ENCODE measurements at regions not wholly inside any gene's neighbourhood (a gene's known extent, or its start where the extent isn't known, plus 50 kb on each side); places are given as distances from the start of the nearest gene placed in this dataset.

DNA sequence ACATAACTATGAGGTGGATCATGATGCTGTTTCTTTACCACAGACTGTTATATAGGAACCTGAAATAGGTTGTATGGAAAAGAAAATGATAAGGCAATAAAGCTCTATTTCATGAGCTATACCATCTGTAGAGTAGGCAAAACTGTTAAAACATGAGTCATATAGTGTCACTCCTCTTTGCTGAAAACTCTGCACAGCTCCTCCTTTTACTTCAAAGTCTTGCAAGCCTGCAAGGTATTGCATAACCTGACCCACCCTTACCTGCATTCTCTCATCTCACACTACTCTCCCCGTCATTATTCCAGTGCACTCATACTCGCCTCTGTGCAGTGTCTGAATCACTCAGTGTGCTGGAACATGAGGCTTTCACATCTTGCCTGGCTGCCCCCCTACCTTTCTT lies 790.1 kb downstream of the EFNA5 start:
- no peaks in the 10 kb centered on the region for H3K27me3 ChIP-seq (ENCODE audit: insufficient read depth, low read length)
- H3K4me1 ChIP-seq (ENCODE audit: insufficient read depth, low read length): no peaks in the 10 kb centered on the region
- no peak overlapping the region for H3K4me3 ChIP-seq (ENCODE audit: low read length)
- no peak overlapping the region for H3K9ac ChIP-seq (ENCODE audit: low read depth, low read length)
- H3K9me3 ChIP-seq (ENCODE audit: insufficient read depth, low read depth, low read length): peaks cover 18% of the 10 kb centered on the region
- no peaks in the 10 kb centered on the region for H3K36me3 ChIP-seq (ENCODE audit: insufficient read depth, low read length)
- no peak overlapping the region for H3K27ac ChIP-seq (ENCODE audit: low read depth, low read length)
- WGBS: 86% methylated on average over 2 of the region's 2 CpGs

DNA sequence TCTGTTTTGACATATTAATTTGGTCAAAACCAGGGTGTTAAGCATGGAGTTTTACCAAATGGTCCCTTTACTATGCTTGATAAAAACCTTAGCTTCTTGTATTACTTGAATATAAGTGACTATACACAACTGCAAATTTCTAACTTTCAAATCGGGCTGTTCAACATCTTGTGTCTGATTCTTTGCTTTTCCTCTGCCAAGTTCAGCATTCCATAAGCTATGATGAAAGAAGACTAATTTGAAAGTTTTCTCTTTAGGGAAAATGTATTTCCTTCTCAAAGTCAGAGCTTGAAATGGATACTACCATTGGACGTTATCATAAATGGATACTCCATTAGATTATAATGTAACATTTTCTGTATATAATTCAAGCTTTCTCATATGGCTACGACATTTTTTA lies 792.9 kb downstream of the EFNA5 start:
- Histone ChIP-seq H3K4me3 (ENCODE audit: low read length) (no peak overlapping the region), H3K9ac (ENCODE audit: low read depth, low read length) (no peak overlapping the region), H3K27ac (ENCODE audit: low read depth, low read length) (no peak overlapping the region), H3K9me3 (ENCODE audit: insufficient read depth, low read depth, low read length) (peaks cover 18% of the 10 kb centered on the region), H3K36me3 (ENCODE audit: insufficient read depth, low read length) (no peaks in the 10 kb centered on the region), H3K4me1 (ENCODE audit: insufficient read depth, low read length) (no peaks in the 10 kb centered on the region), H3K27me3 (ENCODE audit: insufficient read depth, low read length) (no peaks in the 10 kb centered on the region)
- WGBS: 92% methylated on average over 1 of the region's 3 CpGs

DNA sequence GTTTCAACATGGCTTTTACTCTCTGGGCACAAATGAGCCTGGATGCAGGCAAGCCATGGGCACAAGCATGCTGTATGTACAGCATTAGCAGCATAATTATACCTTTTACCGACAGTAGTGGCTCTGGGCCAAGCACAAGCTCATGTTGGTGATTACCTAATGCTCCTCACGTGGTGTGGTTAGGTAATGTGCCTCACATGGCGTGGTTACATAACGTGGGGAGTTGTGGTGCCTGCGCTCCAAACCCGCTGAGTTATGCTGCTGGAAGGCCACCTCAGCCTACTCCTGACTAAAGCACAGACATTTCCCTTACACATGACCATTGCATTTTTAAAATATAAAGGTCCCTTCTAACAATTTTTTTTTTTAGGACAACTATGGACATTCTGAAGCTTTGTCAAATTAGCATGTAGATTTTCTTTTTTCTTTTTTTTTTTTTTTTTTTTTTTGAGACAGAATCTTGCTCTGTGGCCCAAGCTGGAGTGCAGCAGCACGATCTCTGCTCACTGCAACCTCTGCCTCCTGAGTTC lies 794.0 kb downstream of the EFNA5 start:
- H3K36me3 ChIP-seq (ENCODE audit: insufficient read depth, low read length): no peaks in the 10 kb centered on the region
- H3K4me3 ChIP-seq (ENCODE audit: low read length): no peak overlapping the region
- H3K27ac ChIP-seq (ENCODE audit: low read depth, low read length): no peak overlapping the region
- H3K27me3 ChIP-seq (ENCODE audit: insufficient read depth, low read length): no peaks in the 10 kb centered on the region
- no peak overlapping the region for H3K9ac ChIP-seq (ENCODE audit: low read depth, low read length)
- H3K9me3 ChIP-seq (ENCODE audit: insufficient read depth, low read depth, low read length): peaks cover 18% of the 10 kb centered on the region
- H3K4me1 ChIP-seq (ENCODE audit: insufficient read depth, low read length): no peaks in the 10 kb centered on the region
- 98% methylated on average over 7 of the region's 7 CpGs for WGBS

DNA sequence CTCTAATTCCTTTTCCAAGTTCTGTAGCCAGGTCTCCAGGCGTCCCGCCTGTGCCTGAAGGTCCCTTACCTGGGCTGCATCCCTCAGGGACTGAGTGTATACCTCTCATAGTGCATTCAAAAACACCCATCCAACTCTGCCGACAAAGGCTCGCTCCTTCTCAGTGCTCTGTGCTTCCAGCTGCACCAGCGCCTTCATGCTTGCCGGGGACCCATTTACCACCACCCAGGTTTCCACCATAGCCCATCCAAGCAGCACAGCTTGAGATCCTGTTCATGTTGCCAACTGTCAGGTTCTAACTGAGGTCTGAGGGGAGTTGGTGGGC lies 794.5 kb downstream of the EFNA5 start:
- 97% methylated on average over 6 of the region's 6 CpGs for WGBS

DNA sequence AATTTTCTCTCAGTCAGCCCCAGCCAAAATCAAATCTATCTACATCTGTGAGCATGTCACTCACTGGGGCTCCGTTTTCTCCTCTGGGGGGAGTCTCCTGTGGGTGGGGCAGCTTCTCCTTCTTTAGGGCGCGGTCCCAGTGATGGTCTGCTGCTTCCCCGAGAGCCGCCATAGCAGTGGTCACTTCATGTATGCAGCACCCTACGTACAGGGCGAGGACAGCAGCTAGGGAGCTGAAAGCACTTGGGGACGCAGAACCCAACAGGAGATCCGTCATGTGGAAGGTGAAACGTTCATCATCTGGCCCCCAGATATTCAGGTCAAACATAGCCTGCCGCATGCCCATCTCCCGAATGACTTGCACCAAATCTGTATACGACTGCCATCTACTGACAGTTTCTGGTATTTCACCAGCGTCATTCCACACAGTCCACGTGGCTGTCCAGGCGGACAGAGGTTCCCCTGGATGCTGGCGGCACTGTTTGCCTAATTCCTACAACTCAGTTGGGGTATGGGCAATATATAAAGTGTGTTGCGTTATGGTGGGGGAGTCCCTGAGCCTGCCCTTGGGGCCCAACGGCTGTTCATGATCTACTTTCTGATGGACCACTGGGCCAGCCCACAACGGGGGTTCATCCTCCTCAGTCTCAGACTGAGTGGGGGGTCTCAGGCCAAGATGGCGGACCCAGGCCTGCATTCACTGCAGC lies 795.0 kb downstream of the EFNA5 start:
- Histone ChIP-seq H3K9me3 (ENCODE audit: insufficient read depth, low read depth, low read length) (peaks cover 18% of the 10 kb centered on the region), H3K27me3 (ENCODE audit: insufficient read depth, low read length) (no peaks in the 10 kb centered on the region), H3K9ac (ENCODE audit: low read depth, low read length) (no peak overlapping the region), H3K36me3 (ENCODE audit: insufficient read depth, low read length) (no peaks in the 10 kb centered on the region), H3K4me1 (ENCODE audit: insufficient read depth, low read length) (no peaks in the 10 kb centered on the region), H3K27ac (ENCODE audit: low read depth, low read length) (no peak overlapping the region), H3K4me3 (ENCODE audit: low read length) (no peak overlapping the region)
- 90% methylated on average over 21 of the region's 21 CpGs for WGBS

More for the DNA sequence above, 794.5 kb downstream of the EFNA5 start:
- Histone ChIP-seq H3K4me3 (ENCODE audit: low read length) (no peak overlapping the region), H3K36me3 (ENCODE audit: insufficient read depth, low read length) (no peaks in the 10 kb centered on the region), H3K9ac (ENCODE audit: low read depth, low read length) (no peak overlapping the region), H3K4me1 (ENCODE audit: insufficient read depth, low read length) (no peaks in the 10 kb centered on the region), H3K9me3 (ENCODE audit: insufficient read depth, low read depth, low read length) (peaks cover 18% of the 10 kb centered on the region), H3K27ac (ENCODE audit: low read depth, low read length) (no peak overlapping the region), H3K27me3 (ENCODE audit: insufficient read depth, low read length) (no peaks in the 10 kb centered on the region)

DNA sequence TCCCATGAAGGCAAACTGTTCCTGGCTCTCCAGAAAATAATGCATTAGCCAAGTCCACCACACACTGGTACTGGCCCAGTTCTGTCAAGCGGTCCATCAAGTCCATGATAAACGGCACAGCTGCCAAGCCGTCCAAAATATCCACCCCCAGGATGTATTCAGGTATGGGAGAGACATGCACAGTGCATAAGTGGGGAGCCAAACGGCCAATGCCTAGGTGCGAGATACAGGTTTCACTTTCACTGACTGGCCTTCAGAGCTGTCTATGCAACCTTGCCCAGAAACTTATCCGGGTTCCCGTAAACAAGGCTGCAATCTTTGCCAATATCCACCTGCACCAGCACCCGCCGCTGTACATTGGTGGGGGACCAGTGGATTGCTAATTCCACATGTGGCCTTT lies 795.8 kb downstream of the EFNA5 start:
- no peaks in the 10 kb centered on the region for H3K27me3 ChIP-seq (ENCODE audit: insufficient read depth, low read length)
- H3K9me3 ChIP-seq (ENCODE audit: insufficient read depth, low read depth, low read length): peaks cover 18% of the 10 kb centered on the region
- H3K4me1 ChIP-seq (ENCODE audit: insufficient read depth, low read length): no peaks in the 10 kb centered on the region
- no peak overlapping the region for H3K9ac ChIP-seq (ENCODE audit: low read depth, low read length)
- H3K27ac ChIP-seq (ENCODE audit: low read depth, low read length): no peak overlapping the region
- WGBS: 95% methylated on average over 9 of the region's 9 CpGs
- H3K36me3 ChIP-seq (ENCODE audit: insufficient read depth, low read length): no peaks in the 10 kb centered on the region
- no peak overlapping the region for H3K4me3 ChIP-seq (ENCODE audit: low read length)

DNA sequence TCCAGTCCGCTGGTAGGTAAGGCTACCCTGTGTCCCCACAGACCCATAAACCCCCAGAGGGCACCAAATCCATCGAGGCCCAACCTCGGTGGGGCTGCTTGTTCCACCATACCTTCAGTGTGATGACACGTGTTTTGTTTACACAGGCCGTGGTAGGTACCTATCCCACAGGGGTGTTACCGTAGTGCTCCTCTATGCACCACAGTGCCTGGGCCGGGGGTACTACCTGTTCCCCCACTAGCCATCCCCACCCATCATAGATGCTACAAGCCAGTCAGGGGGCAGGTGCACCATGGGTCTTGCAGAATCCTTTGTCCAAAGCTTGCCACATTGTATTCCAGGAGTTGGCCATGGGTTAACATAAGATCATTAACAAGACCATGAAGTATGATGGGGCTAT lies 796.2 kb downstream of the EFNA5 start:
- Histone ChIP-seq H3K36me3 (ENCODE audit: insufficient read depth, low read length) (no peaks in the 10 kb centered on the region), H3K4me3 (ENCODE audit: low read length) (no peak overlapping the region), H3K27ac (ENCODE audit: low read depth, low read length) (no peak overlapping the region), H3K9ac (ENCODE audit: low read depth, low read length) (no peak overlapping the region), H3K9me3 (ENCODE audit: insufficient read depth, low read depth, low read length) (peaks cover 18% of the 10 kb centered on the region), H3K4me1 (ENCODE audit: insufficient read depth, low read length) (no peaks in the 10 kb centered on the region), H3K27me3 (ENCODE audit: insufficient read depth, low read length) (no peaks in the 10 kb centered on the region)
- WGBS: 96% methylated on average over 7 of the region's 7 CpGs

DNA sequence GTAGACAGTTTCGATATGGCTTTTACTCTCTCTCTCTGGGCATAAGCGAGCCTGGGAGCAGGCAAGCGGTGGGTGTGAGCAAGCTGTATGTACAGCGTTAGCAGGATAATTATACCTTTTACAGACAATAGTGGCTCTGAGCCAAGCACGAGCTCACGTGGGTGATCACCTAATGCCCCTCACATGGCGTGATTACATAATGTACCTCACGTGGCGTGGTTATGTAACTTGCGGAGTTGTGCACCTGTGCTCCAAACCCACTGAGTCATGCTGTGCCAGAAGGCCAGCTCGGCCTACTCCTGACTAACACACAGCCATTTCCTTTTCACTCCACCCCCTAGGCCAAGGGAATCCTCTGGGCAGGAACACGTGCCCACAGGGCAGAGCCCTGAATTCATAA lies 797.2 kb downstream of the EFNA5 start:
- Histone ChIP-seq H3K36me3 (ENCODE audit: insufficient read depth, low read length) (no peaks in the 10 kb centered on the region), H3K4me1 (ENCODE audit: insufficient read depth, low read length) (no peaks in the 10 kb centered on the region), H3K9me3 (ENCODE audit: insufficient read depth, low read depth, low read length) (peaks cover 18% of the 10 kb centered on the region), H3K27me3 (ENCODE audit: insufficient read depth, low read length) (no peaks in the 10 kb centered on the region), H3K9ac (ENCODE audit: low read depth, low read length) (no peak overlapping the region), H3K4me3 (ENCODE audit: low read length) (no peak overlapping the region), H3K27ac (ENCODE audit: low read depth, low read length) (no peak overlapping the region)
- 91% methylated on average over 12 of the region's 12 CpGs for WGBS

DNA sequence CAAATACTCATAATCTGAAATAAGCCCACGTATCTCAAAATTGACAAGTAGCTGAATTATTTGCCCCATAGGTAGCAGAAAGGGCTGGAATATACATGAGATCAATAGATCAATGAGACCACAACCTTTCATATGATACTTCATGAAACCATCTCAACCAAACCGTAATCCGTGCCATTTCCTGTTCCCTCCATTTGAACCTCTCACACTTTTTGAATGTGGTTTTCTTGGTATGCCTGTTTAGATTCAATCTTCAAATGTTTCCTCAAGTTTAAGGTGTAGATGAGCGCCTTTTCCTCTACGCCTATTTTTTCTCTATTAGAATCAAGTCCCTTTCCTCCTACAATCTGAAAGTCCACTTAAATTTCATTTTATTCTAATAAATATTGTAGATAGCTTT lies 805.5 kb downstream of the EFNA5 start:
- no peaks in the 10 kb centered on the region for H3K9me3 ChIP-seq (ENCODE audit: insufficient read depth, low read depth, low read length)
- H3K9ac ChIP-seq (ENCODE audit: low read depth, low read length): no peak overlapping the region
- WGBS: 96% methylated on average over 4 of the region's 5 CpGs
- H3K4me3 ChIP-seq (ENCODE audit: low read length): no peak overlapping the region
- no peak overlapping the region for H3K27ac ChIP-seq (ENCODE audit: low read depth, low read length)
- H3K4me1 ChIP-seq (ENCODE audit: insufficient read depth, low read length): no peaks in the 10 kb centered on the region
- H3K27me3 ChIP-seq (ENCODE audit: insufficient read depth, low read length): no peaks in the 10 kb centered on the region
- no peaks in the 10 kb centered on the region for H3K36me3 ChIP-seq (ENCODE audit: insufficient read depth, low read length)

DNA sequence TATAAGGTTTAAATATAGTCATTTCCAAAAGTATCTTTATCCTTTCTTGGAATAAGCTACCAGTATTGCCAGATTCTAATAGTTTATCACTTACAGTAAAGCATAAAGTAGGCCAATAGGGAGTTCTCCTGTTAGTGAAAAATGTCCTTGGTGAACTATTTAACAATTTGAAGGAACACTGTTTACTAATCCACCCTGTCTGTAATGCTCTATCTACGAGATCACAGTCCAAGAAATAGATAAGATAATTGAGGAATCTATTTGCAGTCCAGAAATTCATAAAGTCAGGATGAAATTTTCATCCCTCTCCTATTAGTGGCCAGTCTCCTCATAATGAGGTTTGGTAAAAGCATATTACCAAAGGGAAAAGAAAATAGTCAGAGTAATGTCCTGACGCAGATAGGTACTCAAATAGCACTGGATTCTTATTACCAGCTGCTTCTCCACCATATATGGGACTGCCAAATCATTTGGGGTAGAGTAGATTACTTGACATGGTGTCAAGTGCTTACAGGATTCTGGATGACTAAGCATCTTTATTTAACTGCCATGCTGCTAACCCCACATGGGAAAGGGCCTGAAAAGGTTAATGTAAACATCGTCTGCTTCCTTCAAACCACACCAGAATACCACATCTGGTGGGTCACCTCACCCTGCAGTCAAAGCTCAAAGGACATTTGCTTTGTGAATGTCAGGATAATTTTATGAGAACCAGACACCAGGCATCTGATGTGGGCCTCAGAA lies 808.1 kb downstream of the EFNA5 start:
- H3K9me3 ChIP-seq (ENCODE audit: insufficient read depth, low read depth, low read length): no peaks in the 10 kb centered on the region
- H3K27ac ChIP-seq (ENCODE audit: low read depth, low read length): no peak overlapping the region
- H3K36me3 ChIP-seq (ENCODE audit: insufficient read depth, low read length): no peaks in the 10 kb centered on the region
- WGBS: 88% methylated on average over 2 of the region's 3 CpGs
- H3K4me1 ChIP-seq (ENCODE audit: insufficient read depth, low read length): no peaks in the 10 kb centered on the region
- H3K27me3 ChIP-seq (ENCODE audit: insufficient read depth, low read length): no peaks in the 10 kb centered on the region
- H3K9ac ChIP-seq (ENCODE audit: low read depth, low read length): no peak overlapping the region
- no peak overlapping the region for H3K4me3 ChIP-seq (ENCODE audit: low read length)

DNA sequence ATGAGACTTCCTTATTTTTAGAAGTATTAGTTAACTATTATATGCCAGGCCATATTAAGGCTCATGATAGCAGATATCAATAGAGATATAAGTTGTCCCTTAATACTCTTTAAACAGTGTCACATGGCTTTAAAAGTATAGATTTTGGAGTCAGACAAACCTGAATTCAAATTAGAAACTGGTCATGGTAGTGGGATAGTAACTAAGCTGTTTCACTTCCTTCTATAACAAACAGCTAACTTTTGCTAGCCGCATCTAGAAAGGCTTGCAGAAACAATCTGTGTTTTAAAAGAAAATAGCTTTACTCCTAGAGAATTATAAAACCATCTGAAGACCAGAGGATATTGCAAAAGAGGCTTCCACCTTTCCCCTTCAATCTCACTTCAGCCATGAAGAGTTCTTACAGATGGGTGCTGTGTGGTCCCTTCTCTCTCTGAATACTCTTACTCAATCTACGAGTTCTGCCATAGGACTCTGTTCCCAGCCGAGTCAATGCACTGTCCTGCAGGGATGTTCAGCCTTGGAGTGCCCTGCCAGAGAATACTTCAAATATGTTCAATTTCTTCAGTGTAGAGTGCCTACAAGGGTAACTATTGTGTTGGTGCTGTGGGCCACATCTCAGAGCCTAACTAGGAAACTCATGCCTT lies 810.2 kb downstream of the EFNA5 start:
- Histone ChIP-seq H3K36me3 (ENCODE audit: insufficient read depth, low read length) (no peaks in the 10 kb centered on the region), H3K27ac (ENCODE audit: low read depth, low read length) (no peak overlapping the region), H3K4me1 (ENCODE audit: insufficient read depth, low read length) (no peaks in the 10 kb centered on the region), H3K9me3 (ENCODE audit: insufficient read depth, low read depth, low read length) (no peaks in the 10 kb centered on the region), H3K27me3 (ENCODE audit: insufficient read depth, low read length) (no peaks in the 10 kb centered on the region), H3K9ac (ENCODE audit: low read depth, low read length) (no peak overlapping the region), H3K4me3 (ENCODE audit: low read length) (no peak overlapping the region)
- WGBS: 57% methylated on average over 3 of the region's 3 CpGs

Measured in HUES64 (cell line).